Ishikawa (cell line): ENCODE measurements at regions not wholly inside any gene's neighbourhood (a gene's known extent, or its start where the extent isn't known, plus 50 kb on each side); places are given as distances from the start of the nearest gene placed in this dataset.

Experiments used
- CEBPB ChIP-seq: IDR thresholded peaks from 2 replicates; pipeline ENCODE4 v1.6.1; 2012
- CREB1 ChIP-seq: IDR thresholded peaks from 2 replicates; pipeline ENCODE4 v1.6.1; 2012; ENCODE audit warnings: low read depth
- EGR1 ChIP-seq: IDR thresholded peaks from 2 replicates; pipeline ENCODE4 v1.6.1; 2012
- EP300 ChIP-seq: IDR thresholded peaks from 2 replicates; pipeline ENCODE4 v1.6.1; 2012; ENCODE audit warnings: borderline replicate concordance
- FOXM1 ChIP-seq: IDR thresholded peaks from 2 replicates; pipeline ENCODE4 v1.6.1; 2012; ENCODE audit warnings: low read depth, borderline replicate concordance
- MAX ChIP-seq: IDR thresholded peaks from 2 replicates; pipeline ENCODE4 v1.6.1; 2012
- NFIC ChIP-seq: IDR thresholded peaks from 2 replicates; pipeline ENCODE4 v1.6.1; 2012
- RAD21 ChIP-seq: IDR thresholded peaks from 2 replicates; pipeline ENCODE4 v1.6.1; 2012; ENCODE audit warnings: low read depth
- TAF1 ChIP-seq: IDR thresholded peaks from 2 replicates; pipeline ENCODE4 v1.6.1; 2012; ENCODE audit warnings: low read depth, mild to moderate bottlenecking
- TCF12 ChIP-seq: IDR thresholded peaks from 2 replicates; pipeline ENCODE4 v1.6.1; 2012; ENCODE audit warnings: low read depth
- TEAD4 ChIP-seq: IDR thresholded peaks from 2 replicates; pipeline ENCODE4 v1.6.1; 2012
- YY1 ChIP-seq: IDR thresholded peaks from 2 replicates; pipeline ENCODE4 v1.6.1; 2012; ENCODE audit warnings: low read depth
- ZBTB7A ChIP-seq: IDR thresholded peaks from 2 replicates; pipeline ENCODE4 v1.6.1; 2012; ENCODE audit warnings: low read depth
- TF ChIP-seq, protein P1 (sequence below): IDR thresholded peaks from 2 replicates; pipeline ENCODE4 v1.6.1; 2012; ENCODE audit warnings: low read depth, mild to moderate bottlenecking
- TF ChIP-seq, protein P2 (sequence below): IDR thresholded peaks from 2 replicates; pipeline ENCODE4 v1.6.1; 2012

- TF ChIP-seq, protein P1, sequence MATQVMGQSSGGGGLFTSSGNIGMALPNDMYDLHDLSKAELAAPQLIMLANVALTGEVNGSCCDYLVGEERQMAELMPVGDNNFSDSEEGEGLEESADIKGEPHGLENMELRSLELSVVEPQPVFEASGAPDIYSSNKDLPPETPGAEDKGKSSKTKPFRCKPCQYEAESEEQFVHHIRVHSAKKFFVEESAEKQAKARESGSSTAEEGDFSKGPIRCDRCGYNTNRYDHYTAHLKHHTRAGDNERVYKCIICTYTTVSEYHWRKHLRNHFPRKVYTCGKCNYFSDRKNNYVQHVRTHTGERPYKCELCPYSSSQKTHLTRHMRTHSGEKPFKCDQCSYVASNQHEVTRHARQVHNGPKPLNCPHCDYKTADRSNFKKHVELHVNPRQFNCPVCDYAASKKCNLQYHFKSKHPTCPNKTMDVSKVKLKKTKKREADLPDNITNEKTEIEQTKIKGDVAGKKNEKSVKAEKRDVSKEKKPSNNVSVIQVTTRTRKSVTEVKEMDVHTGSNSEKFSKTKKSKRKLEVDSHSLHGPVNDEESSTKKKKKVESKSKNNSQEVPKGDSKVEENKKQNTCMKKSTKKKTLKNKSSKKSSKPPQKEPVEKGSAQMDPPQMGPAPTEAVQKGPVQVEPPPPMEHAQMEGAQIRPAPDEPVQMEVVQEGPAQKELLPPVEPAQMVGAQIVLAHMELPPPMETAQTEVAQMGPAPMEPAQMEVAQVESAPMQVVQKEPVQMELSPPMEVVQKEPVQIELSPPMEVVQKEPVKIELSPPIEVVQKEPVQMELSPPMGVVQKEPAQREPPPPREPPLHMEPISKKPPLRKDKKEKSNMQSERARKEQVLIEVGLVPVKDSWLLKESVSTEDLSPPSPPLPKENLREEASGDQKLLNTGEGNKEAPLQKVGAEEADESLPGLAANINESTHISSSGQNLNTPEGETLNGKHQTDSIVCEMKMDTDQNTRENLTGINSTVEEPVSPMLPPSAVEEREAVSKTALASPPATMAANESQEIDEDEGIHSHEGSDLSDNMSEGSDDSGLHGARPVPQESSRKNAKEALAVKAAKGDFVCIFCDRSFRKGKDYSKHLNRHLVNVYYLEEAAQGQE: peak; percentile 34; the same call in 1 of the 2 replicates
- TF ChIP-seq TCF12: no peak
Measured at GRCh38 chr5:61677220-61677619, 345.2 kb downstream of the ZSWIM6 start.

- TF ChIP-seq, protein P2, sequence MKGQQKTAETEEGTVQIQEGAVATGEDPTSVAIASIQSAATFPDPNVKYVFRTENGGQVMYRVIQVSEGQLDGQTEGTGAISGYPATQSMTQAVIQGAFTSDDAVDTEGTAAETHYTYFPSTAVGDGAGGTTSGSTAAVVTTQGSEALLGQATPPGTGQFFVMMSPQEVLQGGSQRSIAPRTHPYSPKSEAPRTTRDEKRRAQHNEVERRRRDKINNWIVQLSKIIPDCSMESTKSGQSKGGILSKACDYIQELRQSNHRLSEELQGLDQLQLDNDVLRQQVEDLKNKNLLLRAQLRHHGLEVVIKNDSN: no peak
- TF ChIP-seq YY1 (no peak), TEAD4 (no peak)
Measured at GRCh38 chr5:61678966-61679365, 346.9 kb downstream of the ZSWIM6 start.

DNA sequence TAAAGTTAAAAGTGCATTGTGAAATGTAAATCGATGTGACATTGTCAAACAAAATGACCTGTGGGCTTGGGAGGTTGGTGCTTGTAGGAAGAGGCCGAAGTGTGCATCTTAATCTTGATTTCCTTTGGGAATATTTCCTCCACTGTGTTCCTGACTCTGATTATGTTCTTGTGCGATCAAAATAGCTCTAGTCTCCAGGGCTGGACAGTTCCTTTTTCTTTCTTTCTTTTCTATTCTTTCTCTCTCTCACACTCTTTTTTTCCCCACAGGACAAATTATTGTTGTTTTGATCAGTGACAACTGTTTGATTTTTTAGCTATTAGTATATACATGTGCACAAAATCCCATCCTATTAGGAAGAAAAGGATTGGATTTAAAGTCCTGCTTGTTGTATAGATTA is 347.5 kb downstream of the ZSWIM6 start:
- TF ChIP-seq, protein P1: peak; percentile 48; the same call in 1 of the 2 replicates
- TF ChIP-seq MAX: no peak
- no peak for TF ChIP-seq TAF1

- TF ChIP-seq EP300 (no peak), NFIC (no peak), CEBPB (no peak), TCF12 (no peak), MAX (no peak), EGR1 (no peak), FOXM1 (no peak), YY1 (no peak)
Measured at GRCh38 chr5:61680247-61680646, 348.2 kb downstream of the ZSWIM6 start.

- TF ChIP-seq EP300: no peak
- no peak for TF ChIP-seq TCF12
- TF ChIP-seq, protein P2: no peak
Measured at GRCh38 chr5:61683148-61683547, 351.1 kb downstream of the ZSWIM6 start.

- TF ChIP-seq CEBPB: no peak
- no peak for TF ChIP-seq EP300
Measured at GRCh38 chr5:61683926-61684325, 351.9 kb downstream of the ZSWIM6 start.

GRCh38 chr5:61686491-61687257 is 354.6 kb downstream of the ZSWIM6 start:
- TF ChIP-seq CEBPB (no peak), TEAD4 (no peak), EGR1 (no peak), TAF1 (no peak), FOXM1 (no peak), CREB1 (no peak), EP300 (no peak), ZBTB7A (no peak), YY1 (no peak), TCF12 (no peak), RAD21 (no peak), NFIC (no peak), MAX (no peak)
- TF ChIP-seq, protein P2: no peak
- TF ChIP-seq, protein P1: no peak
